ENCODE measurements at regions not wholly inside any gene's neighbourhood (a gene's known extent, or its start where the extent isn't known, plus 50 kb on each side); places are given as distances from the start of the nearest gene placed in this dataset.

GRCh38 chr18:78595924-78596573, 383.6 kb upstream of the SALL3 start:
- no peak for DNase-seq (ENCODE audit: low read depth)

DNA sequence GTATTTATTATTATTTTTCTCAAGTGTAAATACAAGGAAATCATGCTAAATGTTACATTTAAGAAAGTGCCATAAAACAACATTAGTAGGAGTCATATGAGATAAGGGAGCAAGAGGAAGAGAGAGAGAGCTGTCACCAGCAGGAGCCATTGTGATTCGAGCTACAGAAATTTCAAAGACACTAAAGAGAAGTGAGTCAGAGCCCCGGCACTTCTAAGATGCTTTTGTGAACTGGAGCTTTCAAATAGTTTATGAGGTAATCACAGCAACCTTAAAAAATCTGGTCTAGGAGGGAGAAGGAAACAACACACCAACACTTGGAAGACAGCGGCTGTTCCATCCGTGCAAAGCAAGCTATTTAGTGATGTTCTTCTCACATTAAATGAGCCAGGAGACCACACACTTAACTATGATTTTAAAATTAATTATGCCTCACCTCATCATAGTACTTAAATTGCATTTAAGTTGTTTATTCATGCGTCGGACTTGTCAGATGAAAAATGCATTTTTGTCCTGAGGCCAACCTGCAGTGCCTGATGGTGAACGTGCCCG, 382.7 kb upstream of the SALL3 start:
- no peak for DNase-seq (ENCODE audit: low read depth)

- no peak for DNase-seq (ENCODE audit: low read depth)
These were observed 378.3 kb upstream of the SALL3 start for GRCh38 chr18:78601349-78601748.

DNA sequence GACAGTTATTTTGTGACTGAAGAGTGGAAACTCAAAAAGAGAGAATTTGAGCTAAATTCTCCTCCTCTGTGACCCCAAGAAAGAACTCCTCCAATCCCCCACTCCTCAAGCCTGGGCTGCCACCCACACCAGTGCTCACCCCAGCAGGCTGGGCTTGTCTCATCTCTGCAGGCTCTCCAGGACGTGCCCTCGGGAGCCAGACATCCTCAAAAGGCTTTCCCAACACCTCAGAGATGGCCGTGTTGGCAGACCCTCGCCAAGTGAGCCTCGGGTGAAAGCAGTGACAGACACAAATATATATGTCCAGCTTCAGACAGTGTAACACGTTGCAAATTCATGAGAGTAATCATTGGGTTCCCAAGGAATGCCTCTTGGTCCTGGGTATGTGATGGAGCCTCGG, 377.7 kb upstream of the SALL3 start:
- DNase-seq (ENCODE audit: low read depth), result no peak

- no peak for DNase-seq (ENCODE audit: low read depth)
These were observed 377.2 kb upstream of the SALL3 start for GRCh38 chr18:78602430-78602829.

DNA sequence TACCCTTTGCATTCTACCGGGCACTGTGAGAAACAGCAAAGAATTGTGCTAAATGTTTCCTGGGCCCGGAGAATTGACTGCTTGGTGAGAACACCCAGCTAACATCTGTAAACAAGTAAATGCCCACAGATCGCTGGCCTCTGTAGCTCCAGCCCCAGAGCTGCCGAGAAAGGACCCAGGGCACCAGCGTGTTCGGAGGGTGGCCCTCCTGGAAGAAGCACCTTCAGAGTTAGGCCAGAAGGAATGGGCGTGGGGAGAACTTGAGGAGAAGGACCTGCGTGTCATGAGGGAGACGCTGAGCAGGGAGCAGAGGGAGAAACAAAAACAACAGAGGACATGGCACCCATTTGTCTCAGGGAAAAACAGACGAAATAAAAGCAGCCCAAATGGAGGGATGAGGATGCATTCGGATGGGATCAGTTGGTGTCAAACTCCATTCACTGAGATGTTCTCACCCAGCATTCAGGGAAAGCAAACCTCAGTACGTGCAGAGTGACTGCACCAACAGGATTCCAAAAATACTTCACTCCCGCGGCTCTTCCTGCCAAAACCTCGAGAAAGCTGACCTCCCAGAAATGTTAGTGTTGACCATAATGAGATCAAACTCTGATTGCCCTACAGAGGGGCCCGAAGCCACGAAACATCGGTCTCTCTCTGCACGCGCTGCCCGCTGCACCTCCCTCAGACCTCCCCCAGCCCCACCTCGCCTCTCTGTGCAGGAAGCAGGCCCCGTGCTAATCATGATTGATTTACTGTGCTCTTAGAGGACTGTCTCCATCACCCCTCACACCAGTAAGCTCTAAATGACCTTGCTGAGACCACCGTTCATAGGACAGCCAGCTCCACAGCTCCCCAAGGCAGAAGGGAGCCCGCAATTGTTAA, 376.3 kb upstream of the SALL3 start:
- DNase-seq (ENCODE audit: low read depth), result no peak

DNA sequence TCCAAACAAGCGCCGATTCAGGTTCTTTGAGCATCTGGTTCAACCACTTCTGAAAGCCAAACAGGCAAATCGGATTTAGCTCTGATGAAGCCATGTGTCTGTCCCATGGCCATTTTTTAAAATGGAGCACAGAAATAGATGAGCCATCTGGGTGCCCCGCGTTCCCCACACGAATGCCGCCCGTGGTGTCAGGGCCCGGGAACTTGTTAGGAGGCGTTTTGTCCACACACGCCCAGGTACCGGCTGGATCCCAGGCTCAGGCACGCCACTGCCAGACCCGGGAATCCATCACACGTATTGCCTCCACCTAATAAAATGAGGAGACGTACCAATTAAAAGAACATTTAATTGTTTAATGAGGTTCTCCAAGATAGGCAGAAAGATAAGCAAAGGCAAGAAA, 374.4 kb upstream of the SALL3 start:
- no peak for DNase-seq (ENCODE audit: low read depth)

DNA sequence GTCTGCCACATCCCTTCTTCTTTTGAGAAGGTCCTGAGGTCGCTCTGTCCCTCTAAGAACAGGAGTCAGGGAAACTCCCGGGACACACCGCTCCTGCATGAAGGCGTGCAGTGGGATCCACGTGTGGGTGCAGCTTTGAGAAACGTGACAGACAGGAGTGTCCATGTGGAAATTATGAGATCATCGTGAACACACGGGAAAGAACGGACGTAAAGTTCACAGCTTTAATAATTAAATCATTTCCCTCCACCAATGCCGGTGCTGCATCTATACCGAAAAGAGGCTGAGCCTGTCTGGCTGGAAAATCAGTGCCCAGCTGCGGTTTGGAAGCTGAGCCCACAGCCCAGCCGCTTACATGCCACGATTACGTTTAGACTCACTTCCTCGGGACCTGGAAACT, 372.4 kb upstream of the SALL3 start:
- DNase-seq (ENCODE audit: low read depth), result no peak

GRCh38 chr18:78607784-78608183, 371.8 kb upstream of the SALL3 start:
- no peak for DNase-seq (ENCODE audit: low read depth)

- no peak for DNase-seq (ENCODE audit: low read depth)
These were observed 369.4 kb upstream of the SALL3 start for GRCh38 chr18:78610179-78610578.

- no peak for DNase-seq (ENCODE audit: low read depth)
These were observed 368.3 kb upstream of the SALL3 start for GRCh38 chr18:78611201-78611800.

GRCh38 chr18:78611869-78612268, 367.7 kb upstream of the SALL3 start:
- DNase-seq (ENCODE audit: low read depth), result no peak

DNA sequence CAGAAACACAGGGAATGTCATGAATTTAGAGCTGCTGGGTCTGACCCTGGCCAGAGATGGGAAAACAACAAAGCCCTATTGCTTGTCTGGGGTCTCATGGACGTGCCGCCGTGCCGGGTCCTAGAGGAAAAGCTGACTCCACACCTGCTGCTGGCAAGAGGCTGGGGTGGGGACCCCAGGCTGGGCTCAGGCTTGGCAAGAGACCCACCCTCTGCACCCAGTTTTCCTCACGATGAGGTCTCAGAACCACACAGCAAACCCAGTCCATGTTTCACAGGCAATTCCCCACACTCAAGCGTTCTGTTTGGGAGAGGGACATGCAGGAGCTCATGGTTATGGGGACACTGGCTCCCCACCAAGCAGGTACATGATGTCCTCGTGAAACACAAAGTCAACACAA, 367.3 kb upstream of the SALL3 start:
- no peak for DNase-seq (ENCODE audit: low read depth)

GRCh38 chr18:78612801-78613200, 366.8 kb upstream of the SALL3 start:
- no peak for DNase-seq (ENCODE audit: low read depth)

DNA sequence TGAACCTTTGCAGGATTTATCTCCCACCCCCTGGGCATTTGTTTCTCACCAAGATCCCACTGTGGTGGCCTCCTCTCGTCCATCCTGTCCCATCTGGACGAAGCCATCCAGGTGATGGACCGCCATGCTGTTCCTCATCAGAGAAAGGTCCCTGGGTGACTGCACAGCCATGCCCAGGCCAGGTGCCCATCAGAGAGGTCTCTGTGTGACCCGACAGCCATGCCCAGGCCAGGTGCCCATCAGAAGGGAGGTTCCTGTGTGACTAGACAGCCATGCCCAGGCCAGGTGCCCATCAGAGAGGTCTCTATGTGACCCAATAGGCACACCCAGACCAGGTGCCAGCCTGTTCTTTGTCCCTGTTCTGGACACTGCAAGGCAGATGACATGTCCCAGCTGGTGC, 360.9 kb upstream of the SALL3 start:
- DNase-seq (ENCODE audit: low read depth), result no peak

- DNase-seq (ENCODE audit: low read depth), result no peak
These were observed 359.8 kb upstream of the SALL3 start for GRCh38 chr18:78619854-78620253.

DNA sequence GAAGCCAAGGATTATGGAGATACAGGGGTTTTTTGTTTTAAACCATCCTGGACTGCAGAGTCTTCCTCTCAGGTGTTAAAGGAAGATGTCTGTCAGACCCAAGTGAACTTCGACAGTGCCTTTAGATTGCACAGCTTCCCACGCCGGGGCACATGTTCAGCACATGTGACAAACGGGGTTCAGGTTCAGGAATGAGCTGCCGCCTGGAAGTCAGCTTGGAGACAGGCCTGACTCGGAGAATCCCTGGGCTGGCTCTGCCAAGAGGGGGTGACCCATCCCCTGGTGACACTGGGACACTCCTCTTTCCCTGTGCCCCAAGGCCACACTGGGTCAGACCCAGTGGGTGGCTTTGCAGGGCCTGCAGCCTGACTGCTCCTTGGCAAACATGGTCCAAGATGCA, 359.3 kb upstream of the SALL3 start:
- no peak for DNase-seq (ENCODE audit: low read depth)

DNA sequence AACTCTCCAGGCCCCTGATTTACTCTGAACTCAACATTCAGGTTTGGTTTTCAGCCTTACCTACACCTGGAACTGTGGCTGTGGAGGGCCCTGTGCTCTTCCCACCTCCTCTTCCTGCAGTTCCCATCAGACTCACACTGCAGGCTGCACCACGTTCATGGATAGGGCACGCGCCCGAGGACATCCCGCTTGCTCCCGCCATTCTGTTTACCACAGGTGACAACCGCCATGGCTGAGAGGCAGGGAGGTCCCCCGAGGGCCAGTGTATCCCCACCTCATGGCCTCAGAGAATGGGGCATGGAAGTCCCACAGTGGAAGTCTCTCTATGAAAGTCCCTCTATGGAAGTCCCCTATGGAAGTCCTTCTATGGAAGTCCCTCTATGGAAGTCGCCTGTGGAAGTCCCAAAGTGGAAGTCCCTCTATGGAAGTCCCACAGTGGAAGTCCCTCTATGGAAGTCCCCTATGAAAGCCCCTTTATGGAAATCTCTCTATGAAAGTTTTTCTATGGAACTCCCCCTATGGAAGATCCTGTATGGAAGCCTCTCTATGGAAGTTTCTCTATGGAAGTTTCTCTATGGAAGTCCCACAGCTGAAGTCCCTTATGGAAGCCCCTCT, 358.4 kb upstream of the SALL3 start:
- no peak for DNase-seq (ENCODE audit: low read depth)

- no peak for DNase-seq (ENCODE audit: low read depth)
These were observed 357.2 kb upstream of the SALL3 start for GRCh38 chr18:78622251-78622906.

DNA sequence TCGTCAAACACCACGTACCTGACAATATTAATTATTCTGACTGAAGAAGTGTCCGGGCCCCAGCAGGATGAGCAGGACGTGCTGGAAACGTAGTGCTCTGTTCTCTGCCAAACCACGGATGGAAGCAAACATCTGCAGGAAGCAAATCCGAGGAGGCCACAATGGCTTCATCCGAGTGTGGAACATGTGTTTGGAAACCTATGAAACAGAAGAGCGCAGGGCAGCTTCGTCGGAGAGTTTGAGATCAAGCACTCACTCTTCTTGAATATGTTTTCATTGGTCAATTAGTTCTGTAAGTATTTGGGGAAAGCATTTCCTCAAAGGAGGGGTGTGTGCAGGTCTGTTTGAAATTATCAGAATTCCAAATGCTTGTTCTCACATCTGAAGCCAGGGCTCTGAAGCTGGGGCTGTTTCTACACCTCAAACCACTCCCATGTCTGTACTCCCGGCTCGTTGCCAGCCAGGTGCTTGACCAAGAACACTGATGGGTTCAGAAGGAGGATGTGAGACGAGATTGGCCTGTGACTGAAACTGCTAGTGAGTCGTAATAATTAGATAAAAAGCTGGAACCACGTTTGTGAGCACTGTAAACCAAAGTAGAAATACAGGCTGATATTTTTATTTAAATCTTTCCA, 356.6 kb upstream of the SALL3 start:
- DNase-seq (ENCODE audit: low read depth), result no peak

GRCh38 chr18:78624646-78625279, 354.9 kb upstream of the SALL3 start:
- no peak for DNase-seq (ENCODE audit: low read depth)
